ENCODE measurements at regions not wholly inside any gene's neighbourhood (a gene's known extent, or its start where the extent isn't known, plus 50 kb on each side); places are given as distances from the start of the nearest gene placed in this dataset.

DNA sequence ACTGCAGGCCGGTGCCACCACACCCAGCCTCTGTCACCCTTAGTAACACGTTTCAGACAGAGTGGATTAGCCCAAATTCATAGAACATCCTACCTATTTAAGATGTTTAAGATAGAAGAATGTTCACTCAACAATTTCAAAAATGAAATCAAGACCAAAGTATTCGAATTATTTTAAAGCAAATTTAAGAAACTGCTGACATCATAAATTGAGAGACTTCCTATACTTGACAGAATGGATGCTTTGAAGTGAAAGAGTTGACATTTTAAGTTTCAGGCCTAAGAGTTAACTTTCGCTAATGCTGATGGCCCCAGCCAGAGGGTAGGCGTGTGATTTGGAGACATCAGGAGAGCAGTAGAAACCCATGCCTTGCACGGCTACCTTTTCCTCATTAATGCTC is 271.9 kb downstream of the SS18 start:
- no peak overlapping the region for H3K4me3 ChIP-seq (ENCODE audit: low read depth, low read length)
- TF ChIP-seq, protein P1, sequence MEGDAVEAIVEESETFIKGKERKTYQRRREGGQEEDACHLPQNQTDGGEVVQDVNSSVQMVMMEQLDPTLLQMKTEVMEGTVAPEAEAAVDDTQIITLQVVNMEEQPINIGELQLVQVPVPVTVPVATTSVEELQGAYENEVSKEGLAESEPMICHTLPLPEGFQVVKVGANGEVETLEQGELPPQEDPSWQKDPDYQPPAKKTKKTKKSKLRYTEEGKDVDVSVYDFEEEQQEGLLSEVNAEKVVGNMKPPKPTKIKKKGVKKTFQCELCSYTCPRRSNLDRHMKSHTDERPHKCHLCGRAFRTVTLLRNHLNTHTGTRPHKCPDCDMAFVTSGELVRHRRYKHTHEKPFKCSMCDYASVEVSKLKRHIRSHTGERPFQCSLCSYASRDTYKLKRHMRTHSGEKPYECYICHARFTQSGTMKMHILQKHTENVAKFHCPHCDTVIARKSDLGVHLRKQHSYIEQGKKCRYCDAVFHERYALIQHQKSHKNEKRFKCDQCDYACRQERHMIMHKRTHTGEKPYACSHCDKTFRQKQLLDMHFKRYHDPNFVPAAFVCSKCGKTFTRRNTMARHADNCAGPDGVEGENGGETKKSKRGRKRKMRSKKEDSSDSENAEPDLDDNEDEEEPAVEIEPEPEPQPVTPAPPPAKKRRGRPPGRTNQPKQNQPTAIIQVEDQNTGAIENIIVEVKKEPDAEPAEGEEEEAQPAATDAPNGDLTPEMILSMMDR (IDR thresholded peaks at IDR 0.05; ENCODE audit: insufficient read depth, low read length, severe bottlenecking), result no peak
- H3K36me3 ChIP-seq (ENCODE audit: control insufficient read depth, insufficient read depth, low read length), result no peaks in the 10 kb centered on the region
- no peak for DNase-seq (ENCODE audit: low read depth)
- no peaks in the 10 kb centered on the region for H3K27me3 ChIP-seq (ENCODE audit: control insufficient read depth, insufficient read depth, low read length)
- FAIRE-seq, result no peak

- TF ChIP-seq, protein P1 (IDR thresholded peaks at IDR 0.05; ENCODE audit: insufficient read depth, low read length, severe bottlenecking), result no peak
- H3K4me3 ChIP-seq (ENCODE audit: low read depth, low read length), result no peak overlapping the region
- FAIRE-seq (no peak), DNase-seq (ENCODE audit: low read depth) (no peak)
- H3K27me3 ChIP-seq (ENCODE audit: control insufficient read depth, insufficient read depth, low read length), result no peaks in the 10 kb centered on the region
- H3K36me3 ChIP-seq (ENCODE audit: control insufficient read depth, insufficient read depth, low read length), result no peaks in the 10 kb centered on the region
Observed at GRCh38 chr18:25817546-25818237, 272.7 kb downstream of the SS18 start.

DNA sequence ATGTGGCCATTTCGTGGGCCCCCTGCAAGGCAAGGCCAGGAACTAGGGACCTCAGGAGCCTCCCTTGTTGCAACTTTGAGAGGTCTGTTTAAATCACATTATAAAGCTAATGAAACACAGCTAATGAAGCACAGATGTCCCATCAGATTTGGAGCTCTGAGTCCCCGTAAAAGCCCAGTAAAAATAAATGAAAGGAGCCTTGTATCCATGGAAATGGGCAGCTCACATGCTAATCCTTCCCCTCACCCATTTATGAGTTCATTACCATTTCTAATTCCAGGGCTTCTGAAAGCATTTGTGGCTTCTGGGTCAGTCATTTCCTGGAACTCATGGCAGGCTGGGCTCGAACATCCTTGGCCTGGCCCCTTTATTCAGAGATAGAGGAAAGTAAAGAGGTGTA is 274.8 kb downstream of the SS18 start:
- Histone ChIP-seq H3K27me3 (ENCODE audit: control insufficient read depth, insufficient read depth, low read length) (no peaks in the 10 kb centered on the region), H3K4me3 (ENCODE audit: low read depth, low read length) (no peak overlapping the region), H3K36me3 (ENCODE audit: control insufficient read depth, insufficient read depth, low read length) (no peaks in the 10 kb centered on the region)
- FAIRE-seq (no peak), DNase-seq (ENCODE audit: low read depth) (no peak)
- TF ChIP-seq, protein P1 (IDR thresholded peaks at IDR 0.05; ENCODE audit: insufficient read depth, low read length, severe bottlenecking), result no peak

GRCh38 chr18:25814841-25815458 is 275.5 kb downstream of the SS18 start:
- no peaks in the 10 kb centered on the region for H3K27me3 ChIP-seq (ENCODE audit: control insufficient read depth, insufficient read depth, low read length)
- FAIRE-seq, result no peak
- TF ChIP-seq, protein P1 (IDR thresholded peaks at IDR 0.05; ENCODE audit: insufficient read depth, low read length, severe bottlenecking), result no peak

GRCh38 chr18:25813110-25813509 is 277.3 kb downstream of the SS18 start:
- no peak for DNase-seq (ENCODE audit: low read depth)
- no peak overlapping the region for H3K4me3 ChIP-seq (ENCODE audit: low read depth, low read length)
- no peak for FAIRE-seq
- H3K36me3 ChIP-seq (ENCODE audit: control insufficient read depth, insufficient read depth, low read length), result no peaks in the 10 kb centered on the region
- TF ChIP-seq, protein P1 (IDR thresholded peaks at IDR 0.05; ENCODE audit: insufficient read depth, low read length, severe bottlenecking), result no peak
- H3K27me3 ChIP-seq (ENCODE audit: control insufficient read depth, insufficient read depth, low read length), result no peaks in the 10 kb centered on the region

More at GRCh38 chr18:25814841-25815458, 275.5 kb downstream of the SS18 start:
- Histone ChIP-seq H3K4me3 (ENCODE audit: low read depth, low read length) (no peak overlapping the region), H3K36me3 (ENCODE audit: control insufficient read depth, insufficient read depth, low read length) (no peaks in the 10 kb centered on the region)
- DNase-seq (ENCODE audit: low read depth), result no peak

Measured in bronchial epithelial cell (primary cell).